DMS153 treated with DMSO at 0.1 percent for 48 hours (cell line): ENCODE measurements at regions not wholly inside any gene's neighbourhood (a gene's known extent, or its start where the extent isn't known, plus 50 kb on each side); places are given as distances from the start of the nearest gene placed in this dataset.
A peak's percentile ranks its signal among the peaks of the same experiment; 100 is the strongest.

ENCODE experiments used
- DNase-seq: peaks from one replicate; lab custom pipeline; 2025; ENCODE audit not compliant: unreplicated experiment; lab: John Stamatoyannopoulos, UW

DNA sequence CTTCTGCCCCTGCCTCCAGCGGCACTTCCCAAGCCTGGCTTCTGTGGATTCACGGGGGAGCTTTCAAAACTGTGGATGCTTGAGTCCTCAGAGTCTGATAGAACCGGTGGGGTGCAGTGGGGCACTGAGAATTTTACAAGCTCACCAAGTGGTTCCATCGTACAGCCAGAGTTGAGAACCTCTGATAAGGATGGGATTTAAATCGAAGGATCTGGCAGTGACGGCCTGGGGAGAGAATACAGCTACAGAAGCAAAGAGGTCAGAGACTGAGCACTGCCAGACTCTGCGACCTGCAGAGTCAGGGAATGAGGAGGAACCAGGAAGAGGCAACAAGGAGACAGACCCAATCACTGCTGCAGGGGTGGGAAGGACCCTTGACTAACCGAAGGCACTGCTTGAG is 124.6 kb upstream of the BOD1 start:
- no peak for DNase-seq

DNA sequence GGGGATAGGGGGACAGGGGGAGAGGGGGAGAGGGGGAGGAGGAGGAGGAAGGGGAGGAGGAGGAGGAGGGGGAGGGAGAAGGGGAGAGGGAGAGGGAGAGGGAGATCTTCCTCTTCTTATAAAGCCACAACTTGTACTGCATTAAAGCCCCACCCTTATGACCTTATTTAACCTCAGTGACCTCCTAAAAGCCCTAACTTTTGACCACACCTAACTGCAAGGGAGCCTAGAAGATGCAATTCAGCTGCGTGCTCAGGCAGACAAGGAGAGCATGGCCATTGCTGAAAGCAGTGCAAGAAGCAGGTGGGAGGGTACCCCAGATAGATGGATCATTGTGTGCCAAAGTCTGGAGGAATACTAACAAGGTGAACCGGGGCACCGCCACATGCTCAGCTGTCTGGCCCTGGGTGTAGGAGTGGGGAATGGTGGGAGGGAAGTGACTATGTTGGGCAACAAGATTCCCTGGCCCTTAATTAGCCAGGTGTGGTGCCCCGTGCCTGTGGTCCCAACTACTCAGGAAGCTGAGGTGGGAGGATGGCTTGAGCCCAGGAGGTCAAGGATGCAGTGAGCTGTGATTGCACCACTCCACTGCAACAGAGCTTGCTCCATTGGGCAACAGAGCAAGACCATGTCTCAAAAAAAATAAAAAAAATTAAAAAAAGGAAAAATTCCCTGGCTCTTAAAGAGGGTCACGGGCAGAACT is 125.4 kb upstream of the BOD1 start:
- DNase-seq = no peak

DNA sequence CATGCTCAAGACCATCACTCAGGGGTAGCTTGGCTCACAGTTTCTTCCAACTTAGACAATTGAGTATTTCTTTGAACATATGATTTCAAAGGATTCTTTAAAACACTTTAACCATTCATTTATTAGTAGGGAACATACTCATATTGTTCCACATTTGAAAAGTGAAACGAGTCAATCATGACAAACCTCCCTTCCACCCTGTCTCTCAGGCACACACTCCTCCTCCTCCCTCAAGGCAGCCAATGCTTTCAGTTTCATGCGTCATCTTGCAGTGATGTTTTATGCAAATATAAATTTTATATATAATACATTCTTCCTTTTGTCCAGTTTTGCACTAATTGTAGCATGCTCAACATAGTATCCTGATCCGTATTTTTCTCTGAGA is 126.0 kb upstream of the BOD1 start:
- DNase-seq = no peak

DNA sequence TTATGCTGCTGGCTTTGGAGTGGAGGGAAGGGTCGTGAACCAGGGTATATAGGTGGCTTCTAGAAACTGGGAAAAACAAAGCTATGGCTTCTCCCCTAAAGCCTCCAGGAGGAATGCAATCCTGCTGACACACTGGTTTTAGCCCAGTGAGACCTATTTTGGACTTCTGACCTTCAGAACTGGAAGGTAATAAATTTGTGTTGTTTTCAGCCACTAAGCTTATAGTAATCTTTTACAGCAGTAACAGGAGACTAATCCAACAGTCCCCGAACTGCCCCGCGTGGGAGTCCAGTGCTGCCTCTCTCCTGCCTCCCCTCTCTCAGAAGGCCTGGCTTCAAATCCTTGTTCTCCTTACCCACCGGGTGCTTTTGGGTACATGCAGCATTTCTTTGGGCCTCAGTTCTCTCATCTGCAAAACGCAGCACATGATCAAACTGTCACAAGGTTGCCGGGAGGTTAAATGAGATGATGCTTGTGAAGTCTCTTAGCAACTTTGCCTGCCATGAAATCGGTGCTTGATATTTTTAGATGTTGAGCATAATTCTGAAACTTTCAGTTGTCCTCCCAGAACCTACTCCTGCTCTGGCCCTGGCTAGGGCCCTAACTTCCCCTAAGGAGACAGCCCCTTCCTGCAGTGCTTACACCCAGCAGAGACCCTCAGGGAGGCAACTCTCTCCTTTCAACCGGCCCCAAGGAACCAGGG is 127.3 kb upstream of the BOD1 start:
- DNase-seq = no peak

DNA sequence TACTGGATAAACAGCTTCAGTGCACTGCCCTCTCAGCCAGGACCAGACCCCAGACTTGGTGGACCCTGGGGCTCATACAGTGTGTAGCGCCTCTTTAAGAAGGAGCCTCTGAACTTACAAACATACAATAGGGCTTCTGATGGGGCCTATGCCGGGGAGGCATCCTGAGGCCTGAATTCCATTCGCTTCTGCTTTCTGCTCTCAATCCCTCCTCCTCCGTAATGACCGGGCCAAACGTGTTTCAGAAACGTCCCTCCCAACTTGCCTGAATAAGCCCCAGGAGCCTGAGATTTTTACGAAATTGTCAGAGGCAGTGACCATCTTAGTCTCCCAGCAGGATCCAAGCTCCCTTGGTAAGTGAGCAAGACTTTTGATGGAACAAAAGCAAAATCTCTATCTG is 128.1 kb upstream of the BOD1 start:
- DNase-seq = no peak

DNA sequence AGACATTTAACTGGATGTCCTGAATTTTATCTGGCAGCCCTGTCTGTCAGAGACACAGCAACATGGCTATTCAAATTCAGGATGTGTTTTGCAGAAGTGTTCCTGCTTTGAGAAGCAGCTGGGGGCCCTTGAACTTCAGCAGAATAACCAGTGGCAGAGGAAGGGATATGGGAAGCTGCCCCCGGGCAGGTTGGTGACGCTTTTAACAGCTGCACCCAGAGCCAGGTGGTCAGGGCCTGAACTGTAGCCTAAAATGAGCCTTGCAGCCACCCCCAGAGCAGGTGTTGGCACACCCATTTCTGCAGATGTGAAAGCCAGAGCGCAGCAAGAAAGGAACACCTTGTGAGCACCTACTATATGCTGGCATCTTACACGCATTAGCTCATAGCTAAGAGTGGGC is 128.7 kb upstream of the BOD1 start:
- DNase-seq = no peak

DNA sequence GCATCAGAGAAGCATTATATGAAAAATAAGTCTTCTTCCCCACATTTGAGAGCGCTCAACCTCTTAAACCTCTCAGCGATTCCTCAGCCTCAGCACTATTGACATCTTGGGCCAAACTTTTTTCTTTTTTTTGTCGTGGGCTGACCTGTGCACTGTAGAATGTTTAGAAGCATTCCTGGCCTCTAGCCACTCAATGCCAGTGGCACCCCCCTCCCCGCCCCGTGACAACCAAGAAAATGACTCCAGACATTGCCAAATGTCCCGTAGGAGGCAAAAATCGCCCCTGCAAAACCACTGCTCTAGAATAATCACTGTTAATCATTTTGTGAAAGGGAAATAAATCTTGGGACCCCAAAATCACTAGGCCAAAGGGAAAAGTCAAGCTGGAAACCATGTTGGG is 129.1 kb upstream of the BOD1 start:
- DNase-seq = no peak

DNA sequence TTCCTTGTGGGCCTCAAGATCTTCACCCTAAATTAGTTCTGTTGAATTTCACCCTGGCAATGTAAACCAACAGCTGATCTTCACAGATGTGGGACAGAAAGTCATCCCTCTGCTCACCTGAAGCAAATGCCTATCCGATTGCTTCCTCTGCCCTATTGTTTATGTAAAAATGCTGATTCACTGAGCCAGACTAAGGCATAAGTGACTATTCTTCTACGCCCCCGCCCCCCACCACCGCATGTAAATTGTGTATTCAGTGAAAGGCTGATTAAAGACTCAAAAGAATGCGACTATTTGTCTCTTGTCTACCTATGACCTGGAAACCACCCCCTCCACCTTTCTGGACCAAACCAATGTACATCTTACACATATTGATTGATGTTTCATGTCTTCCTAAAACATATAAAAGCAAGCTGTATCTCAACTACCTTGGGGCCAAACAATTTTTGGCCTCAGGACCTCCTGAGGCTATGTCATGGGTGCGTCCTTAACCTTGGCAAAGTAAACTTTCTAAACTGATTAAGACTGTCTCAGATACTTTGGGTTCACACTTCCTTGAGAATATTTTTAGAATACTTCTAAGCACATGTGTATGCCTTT is 129.7 kb upstream of the BOD1 start:
- DNase-seq = no peak

DNA sequence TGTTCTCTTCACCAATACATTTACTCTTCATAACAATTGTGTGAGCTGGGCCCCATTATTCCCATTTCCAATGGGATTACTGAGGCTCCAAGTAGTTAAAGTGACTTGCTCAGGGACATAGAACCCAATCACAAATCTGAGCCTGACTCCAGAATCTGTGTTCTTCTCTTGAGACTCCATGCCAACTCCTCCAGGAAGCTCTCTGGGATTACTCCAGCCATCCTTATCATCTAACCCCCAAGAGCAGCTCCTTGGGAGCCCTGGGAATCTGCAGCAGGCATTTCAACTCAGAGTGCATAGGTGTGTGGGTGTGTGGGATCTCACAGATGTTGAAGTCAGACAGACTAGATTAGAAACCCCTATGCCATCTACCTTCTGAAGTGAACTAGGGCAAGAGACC is 131.4 kb upstream of the BOD1 start:
- DNase-seq = no peak

DNA sequence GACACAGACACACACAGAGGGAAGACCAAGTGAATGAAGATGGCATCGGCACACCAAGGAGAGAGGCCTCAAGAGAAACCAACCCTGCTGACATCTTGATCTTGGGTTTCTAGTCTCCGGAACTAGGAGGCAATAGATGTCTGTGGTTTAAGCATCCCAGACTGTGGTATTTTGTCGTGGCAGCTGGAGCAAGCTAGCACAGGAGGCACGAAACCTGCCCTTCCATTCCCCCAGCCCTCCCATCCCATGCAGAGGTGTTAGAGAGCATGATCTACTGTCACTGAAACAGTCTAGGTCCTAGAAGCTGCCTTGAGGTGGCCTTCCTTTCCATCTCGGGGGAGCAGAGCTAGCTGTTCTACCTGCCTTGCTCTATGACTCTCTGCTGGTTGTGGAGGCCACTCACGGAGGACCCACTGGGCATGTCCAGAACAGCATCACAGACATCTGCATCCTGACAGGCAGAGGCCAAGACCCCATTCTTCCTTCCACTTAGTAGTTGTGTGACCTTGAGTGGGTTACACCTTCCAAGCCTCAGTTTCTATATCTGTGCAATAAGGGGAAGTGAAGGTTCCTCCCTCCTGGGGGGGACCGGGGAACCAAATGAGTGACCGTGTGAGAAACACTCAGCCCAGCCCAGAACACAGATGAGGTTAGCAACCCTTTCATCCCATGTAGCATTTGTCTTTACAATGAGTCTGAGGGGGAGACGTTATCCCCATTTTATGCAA is 134.3 kb upstream of the BOD1 start:
- no peak for DNase-seq

DNA sequence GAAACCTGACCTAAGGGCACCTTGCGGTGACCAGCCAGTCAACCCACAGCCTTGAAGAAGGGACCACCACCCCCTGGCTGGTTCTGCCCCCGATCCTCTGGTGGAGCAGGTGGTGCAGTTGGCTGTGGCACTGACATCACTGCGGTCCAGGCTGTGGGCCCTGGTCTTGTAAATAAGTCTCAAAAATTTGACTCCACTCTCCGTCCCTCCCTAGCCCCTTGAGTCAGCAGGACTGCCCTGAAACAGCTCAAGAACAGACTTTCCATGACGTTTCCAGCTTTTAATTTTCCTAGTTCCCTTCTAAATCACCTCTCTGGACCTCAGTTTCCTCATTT is 134.8 kb upstream of the BOD1 start:
- DNase-seq = no peak

DNA sequence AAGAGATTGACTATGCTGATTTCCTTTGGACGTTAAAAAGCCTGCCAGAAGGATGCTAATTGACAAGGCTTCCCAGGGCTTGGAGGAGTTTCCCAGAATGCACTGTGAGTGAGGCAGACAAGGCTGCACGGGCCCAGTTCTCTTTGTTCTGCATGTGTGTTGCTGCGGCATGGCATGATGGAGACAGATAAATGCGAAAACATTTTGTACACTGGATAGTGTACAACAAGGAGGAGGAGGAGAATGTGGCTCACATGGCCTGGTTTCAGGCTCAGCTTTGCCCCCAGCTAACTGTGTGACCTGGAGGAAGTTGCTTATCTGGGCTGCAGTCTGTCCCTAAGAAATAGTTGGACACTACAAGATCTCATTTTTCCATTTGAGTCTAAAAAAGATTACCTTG is 135.5 kb upstream of the CPEB4 start:
- DNase-seq = no peak

DNA sequence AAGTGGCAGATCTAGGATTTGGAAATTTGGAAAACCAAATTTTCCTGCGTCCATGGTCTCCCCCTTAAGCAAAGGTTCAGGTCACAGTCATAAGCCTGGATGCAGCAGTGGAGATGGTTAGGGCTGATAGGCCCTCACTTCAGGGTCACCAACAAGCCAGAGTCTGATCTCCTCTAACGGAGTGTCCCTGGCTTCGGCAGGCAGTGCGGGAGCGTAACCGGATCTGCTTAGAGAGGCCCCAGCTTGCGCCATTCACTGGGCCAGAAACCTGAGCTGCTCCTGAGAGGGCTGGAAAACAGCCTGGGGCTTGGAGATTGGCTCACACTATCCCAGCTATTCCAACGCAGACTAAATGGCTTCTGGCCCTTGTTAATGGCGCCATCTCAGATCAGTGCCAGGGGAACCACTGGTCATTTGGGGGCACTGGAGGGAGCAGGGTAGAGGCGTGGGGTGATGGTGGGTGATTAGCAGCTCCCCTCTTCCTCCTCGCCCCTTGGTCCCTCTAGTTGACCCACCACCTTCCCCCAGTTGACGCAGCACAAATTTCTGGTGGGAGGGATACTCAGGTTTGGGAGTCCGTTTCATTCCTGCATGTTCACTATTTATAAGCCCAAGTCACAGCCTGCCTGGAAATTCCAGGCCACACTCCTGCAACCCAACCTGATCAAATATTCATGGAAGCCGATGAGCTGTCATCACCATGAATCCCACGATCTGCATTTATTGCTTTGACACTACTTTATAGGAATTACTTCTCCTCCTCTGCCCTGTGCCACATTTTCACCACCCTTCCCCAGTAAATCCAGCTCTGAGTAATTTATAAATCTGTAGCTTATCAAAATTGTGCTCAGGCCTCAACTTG is 134.6 kb upstream of the CPEB4 start:
- peak; percentile 23 for DNase-seq

DNA sequence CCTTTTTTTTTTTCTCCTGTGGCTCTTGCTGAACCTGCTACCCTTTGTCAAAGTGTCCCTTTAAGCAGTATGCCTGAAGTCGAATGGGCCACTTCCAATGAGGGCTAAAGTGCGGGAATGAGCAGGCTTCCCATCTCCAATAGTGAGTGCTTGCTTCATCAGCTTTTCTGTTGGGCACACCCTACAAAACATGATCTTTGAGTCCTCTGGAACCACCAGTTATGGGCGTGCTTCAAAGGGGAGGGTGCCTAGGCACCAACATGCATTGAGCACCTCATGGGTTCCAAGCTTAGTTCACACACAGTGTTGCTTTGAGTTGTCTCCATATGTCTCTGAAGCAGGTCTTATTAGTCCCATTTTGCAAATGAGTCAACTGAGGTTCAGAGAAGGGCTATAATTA is 132.8 kb upstream of the CPEB4 start:
- no peak for DNase-seq

DNA sequence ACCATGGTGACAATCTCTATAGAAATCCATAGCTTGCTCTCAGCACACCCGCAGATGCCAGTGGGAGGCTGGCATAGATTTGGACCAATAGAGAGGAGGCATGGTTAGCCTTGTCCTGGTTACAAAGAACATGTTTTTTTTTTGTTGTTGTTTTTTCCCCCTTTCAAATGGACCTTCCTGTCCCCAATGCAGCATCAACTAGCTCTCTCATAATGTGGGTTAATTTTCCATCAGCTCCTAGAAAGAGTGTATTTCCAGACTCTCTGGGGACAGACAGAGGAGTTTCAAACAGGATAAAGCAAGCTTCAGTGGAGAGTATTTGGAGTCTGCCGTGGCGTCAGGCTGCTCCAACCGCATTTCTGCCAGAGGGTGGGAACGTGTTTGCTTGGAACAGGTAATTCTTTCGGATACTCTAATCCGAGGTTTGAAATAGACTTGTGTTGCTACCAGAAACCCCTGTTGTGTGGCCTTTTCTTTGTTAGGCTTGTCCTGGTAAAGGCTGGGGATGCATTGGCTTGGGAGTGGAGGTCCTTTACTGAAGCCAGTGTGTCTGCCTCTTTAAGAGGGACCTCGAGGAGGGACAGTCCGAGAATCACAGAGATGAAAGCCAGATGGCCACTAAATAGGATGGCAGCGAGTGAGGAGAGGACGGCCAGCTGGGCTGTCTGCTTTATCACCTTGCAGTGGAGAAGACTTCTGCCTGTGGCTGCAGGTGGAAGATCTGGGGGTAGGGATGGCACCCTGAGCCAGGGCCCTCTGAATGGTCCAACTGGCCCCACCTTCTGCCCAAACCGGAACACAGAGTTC is 130.5 kb upstream of the CPEB4 start:
- DNase-seq = no peak

DNA sequence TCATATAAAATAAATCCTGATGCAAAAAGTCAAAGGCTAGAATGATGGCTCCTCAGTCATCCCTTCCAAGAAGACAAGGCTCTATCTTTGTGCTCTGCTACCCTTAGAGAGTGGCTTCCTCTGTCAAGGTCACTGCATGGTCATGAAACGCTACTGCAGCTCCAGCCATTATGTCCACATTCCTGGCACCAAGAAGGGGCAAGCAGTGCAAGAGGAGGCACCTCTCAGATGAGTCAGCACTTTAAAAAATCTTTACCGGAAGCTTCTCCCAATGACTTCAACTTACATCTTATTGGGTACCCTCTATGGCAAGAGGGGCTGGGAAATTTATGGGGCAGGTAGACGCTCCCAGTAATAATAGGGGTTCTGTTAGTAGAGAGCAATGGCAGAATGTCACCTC is 129.5 kb upstream of the CPEB4 start:
- no peak for DNase-seq

DNA sequence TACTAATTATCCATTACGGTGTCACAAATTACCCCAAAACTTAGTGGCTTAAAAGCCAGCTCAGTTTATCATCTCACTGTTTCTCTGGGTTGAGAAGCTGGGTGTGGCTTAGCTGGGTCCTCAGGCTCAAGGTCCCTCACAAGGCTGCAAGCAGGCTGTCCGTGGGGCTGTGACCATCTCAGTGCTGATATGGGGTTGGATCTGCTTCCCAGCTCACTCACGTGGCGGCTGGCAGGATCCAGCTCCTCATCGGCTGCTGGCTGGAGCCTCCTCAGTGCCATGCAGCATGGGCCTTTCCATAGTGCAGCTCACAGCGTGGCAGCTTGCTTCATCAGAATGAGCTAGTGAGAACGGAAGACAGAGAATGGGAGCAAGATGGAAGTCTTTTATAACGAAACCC is 128.5 kb upstream of the CPEB4 start:
- DNase-seq = no peak

DNA sequence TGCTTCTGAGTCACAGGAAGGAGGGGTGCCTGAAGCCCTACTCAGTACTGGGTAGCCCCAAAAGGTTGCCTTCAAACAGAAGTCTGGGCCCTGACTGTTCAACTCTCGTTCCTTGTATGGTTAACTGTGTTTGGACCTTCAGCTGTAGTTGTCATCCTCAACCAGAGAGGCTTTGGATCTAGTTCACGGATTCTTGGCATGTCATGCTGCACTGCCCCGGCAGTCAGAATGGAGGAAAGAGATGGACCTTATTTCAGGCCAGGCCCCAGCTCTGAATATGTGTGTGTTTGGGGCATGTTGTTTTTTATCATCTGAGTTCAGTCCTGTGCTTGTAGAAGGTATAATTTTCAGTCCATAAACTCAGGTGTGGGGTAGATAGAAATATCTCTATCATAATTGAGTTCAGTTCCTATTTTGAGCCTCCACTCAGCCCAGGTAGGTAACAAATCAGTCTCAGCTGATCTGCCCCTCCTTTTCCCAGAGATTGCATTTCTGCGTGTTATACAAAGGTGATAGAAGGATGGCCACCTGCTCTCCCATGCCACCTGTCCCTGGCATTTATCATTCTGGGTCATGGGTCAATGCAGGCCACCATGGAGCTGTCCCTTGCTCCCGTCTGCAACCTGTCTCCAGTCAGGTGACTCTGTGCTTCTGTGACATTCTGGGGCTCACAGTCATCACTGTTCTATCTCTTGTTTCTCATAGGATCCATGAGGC is 127.5 kb upstream of the CPEB4 start:
- DNase-seq = no peak

DNA sequence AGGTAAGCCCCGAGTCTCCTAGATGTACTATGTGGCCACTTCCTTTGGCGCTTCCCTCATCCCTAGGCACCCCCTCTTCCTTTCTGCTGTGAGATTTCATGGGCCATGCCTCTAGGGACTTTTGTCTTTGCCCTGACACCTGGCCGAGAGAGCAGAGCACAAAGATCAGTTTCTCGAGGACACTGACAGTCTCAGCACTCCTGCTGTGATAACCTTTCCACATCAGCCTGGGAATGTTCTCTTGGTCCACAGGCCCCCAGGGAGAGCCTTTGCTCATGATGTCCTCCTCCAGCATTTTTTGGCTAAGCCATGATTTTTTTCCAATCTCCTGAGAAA is 127.0 kb upstream of the CPEB4 start:
- no peak for DNase-seq

DNA sequence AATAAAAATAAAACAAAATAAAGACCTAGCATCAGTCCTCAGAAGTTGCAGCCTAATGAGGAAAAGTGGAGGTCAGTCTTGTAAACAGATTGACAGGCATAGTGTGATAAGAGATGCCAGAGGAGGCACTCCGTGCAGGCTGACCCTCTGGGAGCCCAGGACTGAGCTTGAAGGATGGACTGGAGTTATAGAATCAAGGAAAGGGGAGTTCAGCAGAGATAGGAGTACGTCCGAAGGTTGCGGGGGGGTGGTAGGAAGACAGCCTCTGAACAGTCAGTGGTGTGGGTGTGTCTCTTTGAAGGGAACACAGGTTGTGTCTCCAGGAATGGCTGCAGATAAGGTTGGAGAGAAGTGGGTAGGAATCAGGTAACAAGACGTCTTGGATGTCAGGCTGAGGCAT is 126.1 kb upstream of the CPEB4 start:
- DNase-seq = no peak
